HG03066 (cell line): ENCODE measurements at regions not wholly inside any gene's neighbourhood (a gene's known extent, or its start where the extent isn't known, plus 50 kb on each side); places are given as distances from the start of the nearest gene placed in this dataset.

Source experiments
- ATAC-seq: cut with Tn5 transposase; IDR thresholded peaks from one replicate; pipeline ENCODE4 v1.9.1; 2021; ENCODE audit warnings: low read depth; ENCODE audit not compliant: unreplicated experiment

DNA sequence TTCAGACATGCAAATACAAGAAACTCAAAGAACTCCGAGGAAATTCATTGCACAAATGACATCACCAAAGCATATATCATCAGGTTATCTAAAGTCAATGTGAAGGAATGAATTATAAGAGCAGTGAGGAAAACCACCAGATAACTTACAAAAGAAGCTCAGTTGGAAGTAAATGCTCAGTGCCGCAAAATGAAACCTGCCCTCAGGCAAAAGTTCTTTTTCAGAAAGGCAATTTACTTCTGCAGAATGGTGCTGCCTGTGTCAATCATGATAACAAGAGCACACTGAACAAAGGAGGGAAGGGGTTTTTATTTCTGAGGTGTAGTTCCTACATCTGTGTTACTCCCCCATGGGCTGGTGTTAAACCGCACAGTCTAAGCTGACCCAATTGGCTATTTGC lies 550.6 kb upstream of the SEMA3D start:
- ATAC-seq, result no peak

- ATAC-seq, result no peak
Measured at GRCh38 chr7:85736085-85736484, 549.2 kb upstream of the SEMA3D start.

- ATAC-seq, result no peak
Measured at GRCh38 chr7:85734823-85735222, 548.0 kb upstream of the SEMA3D start.

DNA sequence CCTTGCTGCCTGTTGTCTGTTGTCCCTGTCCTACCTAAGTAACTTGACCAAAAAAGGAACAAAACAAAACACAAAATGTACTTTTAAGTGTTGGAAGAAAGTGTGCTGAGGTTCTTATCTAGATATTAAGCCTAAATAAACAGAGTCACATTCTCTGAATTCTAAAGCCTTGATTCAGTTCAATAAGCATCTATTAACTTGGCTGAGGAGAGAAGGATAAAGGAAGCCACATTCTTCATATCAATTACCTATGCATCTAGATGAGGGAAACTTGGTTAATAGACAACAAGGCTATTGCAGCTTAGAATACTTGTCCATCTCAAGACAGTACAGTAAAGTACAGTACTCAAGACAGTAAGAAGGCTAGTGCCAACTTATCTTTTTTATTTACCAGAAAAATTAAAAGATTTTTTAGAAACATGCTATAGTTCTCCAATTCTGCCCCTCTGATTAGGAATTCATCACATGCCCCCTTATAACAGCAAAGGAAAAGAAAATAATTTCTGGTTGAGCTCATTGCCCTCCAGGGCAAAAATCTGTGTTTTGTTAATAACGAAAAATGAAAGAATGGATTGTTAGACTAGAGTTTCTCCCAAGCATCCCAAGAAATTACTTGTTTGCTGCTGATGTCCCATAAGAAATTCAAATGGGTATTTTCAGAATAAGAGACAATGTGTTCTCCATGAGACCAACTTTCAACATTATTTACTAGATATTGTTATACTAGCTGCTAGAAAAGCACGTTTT lies 546.5 kb upstream of the SEMA3D start:
- ATAC-seq, result no peak

DNA sequence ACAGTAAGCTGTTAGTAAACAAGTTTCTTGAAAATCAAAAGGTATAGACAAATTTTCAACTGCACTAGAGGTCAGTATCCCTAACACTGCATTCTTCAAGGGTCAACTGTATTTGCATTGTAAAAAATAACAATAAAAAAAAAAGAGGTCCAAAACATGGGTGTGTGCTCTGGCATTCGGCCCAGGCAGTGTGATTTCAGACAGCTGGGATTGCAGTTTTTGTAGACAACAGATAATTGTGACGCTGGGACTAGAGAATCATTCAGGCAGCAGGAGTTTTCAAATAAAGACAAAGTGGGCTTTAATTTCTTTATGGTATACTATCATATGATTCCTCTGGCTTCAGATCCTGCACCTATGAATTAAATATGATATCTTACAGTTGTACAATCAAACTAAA lies 543.2 kb upstream of the SEMA3D start:
- no peak for ATAC-seq

GRCh38 chr7:85725026-85725425 lies 538.2 kb upstream of the SEMA3D start:
- no peak for ATAC-seq

GRCh38 chr7:85719981-85720953 lies 533.4 kb upstream of the SEMA3D start:
- ATAC-seq, result no peak

GRCh38 chr7:85716353-85716752 lies 529.5 kb upstream of the SEMA3D start:
- no peak for ATAC-seq

- ATAC-seq, result no peak
Measured at GRCh38 chr7:85714951-85715350, 528.1 kb upstream of the SEMA3D start.

- ATAC-seq, result peak; percentile 73
Measured at GRCh38 chr7:85714043-85714578, 527.3 kb upstream of the SEMA3D start.

GRCh38 chr7:85713171-85713570 lies 526.3 kb upstream of the SEMA3D start:
- ATAC-seq, result no peak

GRCh38 chr7:85711894-85712293 lies 525.0 kb upstream of the SEMA3D start:
- no peak for ATAC-seq

DNA sequence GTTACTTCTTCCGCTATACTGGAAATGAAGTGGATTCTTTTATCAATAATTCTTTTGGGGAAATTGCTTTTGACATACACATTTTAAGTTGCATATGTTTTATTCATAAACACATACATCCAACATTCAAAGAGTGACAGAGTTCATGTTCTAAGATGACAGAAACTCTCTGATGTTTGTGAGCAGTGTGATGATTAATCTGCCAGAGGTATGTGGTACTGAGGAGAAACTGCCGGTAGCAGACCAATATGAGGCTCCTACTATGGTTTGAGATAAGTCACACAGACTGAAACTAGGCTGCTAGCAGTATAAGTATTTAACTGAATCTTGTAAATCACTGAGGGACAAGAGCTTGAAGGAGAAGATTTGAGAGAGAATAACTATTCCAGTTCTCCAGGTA lies 524.1 kb upstream of the SEMA3D start:
- ATAC-seq, result no peak

DNA sequence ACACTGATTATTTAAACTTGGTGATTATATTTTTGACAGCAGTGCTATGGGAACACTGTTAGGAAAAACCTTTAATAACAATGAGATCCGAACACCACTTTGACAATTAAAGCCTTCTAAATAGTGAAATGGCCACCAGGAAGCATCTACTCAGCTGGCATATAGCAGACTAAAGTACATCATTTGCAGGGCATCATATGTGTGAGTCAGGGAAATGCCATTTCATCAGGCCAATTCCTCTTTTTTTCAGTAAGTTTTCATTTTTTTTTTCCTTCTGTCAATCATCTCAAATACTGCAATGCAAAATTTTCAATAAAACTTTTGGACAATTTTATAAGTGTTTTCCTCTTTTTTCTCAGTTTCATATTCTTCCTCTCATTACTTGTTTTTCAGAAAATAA lies 521.4 kb upstream of the SEMA3D start:
- ATAC-seq, result no peak

- no peak for ATAC-seq
Measured at GRCh38 chr7:85705076-85705475, 518.2 kb upstream of the SEMA3D start.

DNA sequence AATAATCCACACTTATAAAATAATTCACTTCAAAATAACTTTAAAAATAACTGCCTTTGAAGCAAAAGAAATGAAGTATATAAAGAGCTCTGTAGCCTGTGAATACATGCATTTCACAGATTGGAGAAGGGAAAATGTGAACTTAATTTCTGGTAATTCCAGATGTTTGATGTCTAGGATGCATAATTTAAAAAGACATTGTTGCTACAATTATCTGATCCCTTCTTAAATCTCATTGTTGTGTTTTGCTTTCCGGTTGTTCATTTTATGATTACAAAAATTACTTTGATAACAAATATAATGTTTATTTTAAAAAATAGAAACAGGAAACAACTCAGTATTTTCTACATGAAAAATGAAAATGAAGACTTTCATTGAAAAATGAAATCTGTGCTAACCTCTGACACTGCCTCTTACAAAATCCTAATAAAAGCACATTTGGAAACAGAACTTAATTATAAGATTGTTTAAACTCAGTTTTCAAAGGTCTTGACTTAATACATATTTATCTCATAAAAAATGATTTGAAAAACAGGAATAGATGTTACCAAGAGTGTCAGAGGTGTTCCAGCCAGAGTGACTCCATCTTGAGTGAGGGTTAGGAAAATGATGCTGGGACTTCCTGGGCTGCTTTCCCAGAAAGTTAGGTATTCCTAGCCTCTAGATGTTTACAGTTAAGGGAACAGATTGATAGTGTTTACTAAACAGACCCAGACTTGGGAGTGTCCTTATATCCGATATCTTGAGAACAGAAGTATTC lies 516.6 kb upstream of the SEMA3D start:
- no peak for ATAC-seq

GRCh38 chr7:85702348-85702747 lies 515.5 kb upstream of the SEMA3D start:
- no peak for ATAC-seq

GRCh38 chr7:85699482-85699881 lies 512.6 kb upstream of the SEMA3D start:
- ATAC-seq, result no peak

GRCh38 chr7:85695533-85695932 lies 508.7 kb upstream of the SEMA3D start:
- ATAC-seq, result no peak

GRCh38 chr7:85695041-85695440 lies 508.2 kb upstream of the SEMA3D start:
- no peak for ATAC-seq

GRCh38 chr7:85693326-85693725 lies 506.5 kb upstream of the SEMA3D start:
- ATAC-seq, result no peak
